GM20431 (cell line): ENCODE measurements at regions not wholly inside any gene's neighbourhood (a gene's known extent, or its start where the extent isn't known, plus 50 kb on each side); places are given as distances from the start of the nearest gene placed in this dataset.
"Not testable (repeated sequence)": the region's sequence is repeated elsewhere in the genome, so short reads cannot be mapped to it uniquely, and the experiment has no call there.

Experiments used
- in situ Hi-C: fragments of 300-500 bp; cut with MseI, MboI; formaldehyde crosslinking; loops from one replicate; pipeline ENCODE4 v1.15.0; 2020; ENCODE audit warnings: low sequenced_read_pairs; ENCODE audit not compliant: unreplicated experiment

- in situ Hi-C loops = no loop called here
Measured at GRCh38 chr14:53217316-53217994, 64.3 kb upstream of the DDHD1 start.

DNA sequence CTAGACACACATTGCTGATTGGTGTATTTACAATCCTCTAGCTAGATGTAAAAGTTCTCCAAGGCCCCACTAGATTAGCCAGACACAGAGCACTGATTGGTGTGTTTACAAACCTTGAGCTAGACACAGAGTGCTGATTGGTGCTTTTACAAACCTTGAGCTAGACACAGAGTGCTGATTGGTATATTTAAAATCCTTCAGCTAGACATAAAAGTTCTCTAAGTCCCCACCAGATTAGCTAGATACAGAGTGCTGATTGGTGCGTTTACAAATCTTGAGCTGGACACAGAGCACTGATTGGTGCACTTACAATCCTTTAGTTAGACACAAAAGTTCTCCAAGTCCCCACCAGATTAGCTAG lies 63.8 kb upstream of the DDHD1 start:
- in situ Hi-C loops = not testable (repeated sequence)

GRCh38 chr14:53216478-53216877 lies 63.4 kb upstream of the DDHD1 start:
- in situ Hi-C loops = not testable (repeated sequence)

- in situ Hi-C loops = no loop called here
Measured at GRCh38 chr14:53215101-53215500, 62.0 kb upstream of the DDHD1 start.

- in situ Hi-C loops = no loop called here
Measured at GRCh38 chr14:53214384-53214783, 61.3 kb upstream of the DDHD1 start.

DNA sequence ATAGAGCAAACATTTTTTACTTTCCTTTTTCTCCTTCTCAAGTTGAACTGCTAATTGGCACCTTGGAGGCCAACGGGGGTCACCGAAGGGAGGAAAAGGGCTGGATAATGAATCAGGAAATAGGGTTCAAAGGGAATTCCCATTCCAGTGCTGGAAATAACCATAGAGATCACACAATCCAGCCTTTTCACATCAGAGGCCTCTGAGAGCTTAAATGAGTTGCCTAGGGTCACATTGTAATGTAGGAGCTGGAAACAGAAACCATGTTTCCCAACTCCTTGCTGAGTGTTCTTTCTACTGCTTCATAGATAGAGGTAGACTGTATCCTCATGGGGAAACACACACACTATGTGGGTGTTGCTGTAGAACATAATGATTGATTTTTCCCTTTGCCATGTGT lies 60.6 kb upstream of the DDHD1 start:
- in situ Hi-C loops = no loop called here

DNA sequence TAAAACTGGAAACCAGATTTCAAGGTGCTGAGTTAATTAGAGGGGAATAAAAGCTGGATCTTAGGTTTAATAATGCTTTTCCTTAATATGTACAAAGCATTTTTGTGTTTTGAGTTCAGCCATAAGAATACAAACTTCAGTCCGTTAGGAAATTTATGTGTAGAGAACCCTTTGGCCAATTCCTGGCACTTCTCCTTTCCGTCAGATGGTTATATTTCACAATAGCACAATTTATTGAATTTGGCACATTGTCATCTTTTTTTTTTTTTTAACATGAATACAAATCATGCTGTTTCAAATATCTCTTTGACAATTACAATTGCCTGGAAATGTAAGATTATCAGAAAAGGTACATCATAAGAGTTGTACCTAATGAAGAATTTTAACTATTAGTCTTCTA lies 56.2 kb upstream of the DDHD1 start:
- in situ Hi-C loops = no loop called here
